Spleen (tissue), 11 donors: ENCODE measurements at regions not wholly inside any gene's neighbourhood (a gene's known extent, or its start where the extent isn't known, plus 50 kb on each side); places are given as distances from the start of the nearest gene placed in this dataset.

Source experiments
- DNase-seq: peaks from one replicate; pipeline ENCODE4 v3.0.0-alpha.2; 2020
- H3K27ac ChIP-seq, 8 donors: fragments of 200-600 bp; sonication (generic) in 7 of 8; 1 replicate in 4 of 8; 2 replicates in 4 of 8; pipeline versions ENCODE4 v1.5.0 to v1.8.0; 2016 to 2021; ENCODE audit warnings: inconsistent platforms in 4 of 8, mild to moderate bottlenecking in 4 of 8, moderate library complexity in 1 of 8
- H3K27me3 ChIP-seq, 7 donors: fragments of 200-600 bp; sonication (generic) in 6 of 7; replicated peaks in 1 of 7; 1 replicate in 4 of 7; 2 replicates in 3 of 7; pipeline versions ENCODE4 v1.5.0 to v1.8.0; 2016 to 2021; ENCODE audit warnings: inconsistent platforms in 3 of 7, mild to moderate bottlenecking in 1 of 7
- H3K36me3 ChIP-seq, 6 donors: fragments of 200-600 bp; sonication (generic) in 5 of 6; 1 replicate in 4 of 6; 2 replicates in 2 of 6; pipeline versions ENCODE4 v1.5.0 to v1.8.0; 2016 to 2021; ENCODE audit warnings: inconsistent platforms in 2 of 6
- H3K4me1 ChIP-seq, 6 donors: fragments of 200-600 bp; sonication (generic) in 5 of 6; 1 replicate in 3 of 6; 2 replicates in 3 of 6; pipeline versions ENCODE4 v1.5.0 to v1.8.0; 2016 to 2021; ENCODE audit warnings: inconsistent platforms in 3 of 6
- H3K4me3 ChIP-seq, 8 donors: fragments of 200-600 bp; sonication (generic) in 7 of 8; 1 replicate in 4 of 8; 2 replicates in 4 of 8; pipeline versions ENCODE4 v1.5.0 to v1.8.0; 2016 to 2021; ENCODE audit warnings: inconsistent platforms in 4 of 8, mild to moderate bottlenecking in 4 of 8, moderate library complexity in 2 of 8
- H3K9me3 ChIP-seq, 8 donors: fragments of 200-600 bp; sonication (generic) in 7 of 8; 1 replicate in 4 of 8; 2 replicates in 4 of 8; pipeline versions ENCODE4 v1.5.0 to v1.8.0; 2016 to 2021; ENCODE audit warnings: inconsistent platforms in 4 of 8
- CTCF ChIP-seq, 11 experiments: fragments of 200-600 bp in 7 of 11; fragments of 450-650 bp in 4 of 11; sonication (generic) in 4 of 11; IDR thresholded peaks in 8 of 11; conservative IDR thresholded peaks in 3 of 11; 1 replicate in 7 of 11; 2 replicates in 4 of 11; pipeline versions ENCODE4 v1.4.0 to v1.8.0; 2016 to 2021; ENCODE audit warnings: antibody characterized with exemption in 11 of 11, inconsistent platforms in 4 of 11, mild to moderate bottlenecking in 1 of 11
- POLR2A ChIP-seq, 3 donors: fragments of 450-650 bp; IDR thresholded peaks; one replicate each; pipeline ENCODE4 v1.5.1; 2017; ENCODE audit warnings: antibody characterized with exemption in 3 of 3, mild to moderate bottlenecking in 1 of 3
- POLR2AphosphoS5 ChIP-seq, 3 donors: sonication (generic); formaldehyde crosslinking; IDR thresholded peaks; one replicate each; pipeline ENCODE4 v1.5.1; 2017; ENCODE audit warnings: antibody characterized with exemption in 3 of 3
- WGBS, 5 donors: extraction: QIAGEN DNeasy Blood & Tissue Kit in 3 of 5; methylation state at CpG; one replicate each; pipeline versions ENCODE4 v1.1.5 to v1.1.7; 2013 to 2018; 5-methylcytosine and 5-hydroxymethylcytosine counted together
- intact Hi-C: fragments of 100-400 bp; cut with DNase I; formaldehyde crosslinking; loops from one replicate; pipeline ENCODE4 v1.15.0; 2023; ENCODE audit warnings: low total_unique reads
- donor health status: healthy with polysubstance abuse.
- donor health status: DM: no; HTN: no; CAD: no; lungs with moderate emphysema.
- donor health status: DM: no; HTN: no; CAD: no.
- donor health status: Bipolar disorder and iron deficiency.
- donor health status: healthy.
- donor health status: DM: no; HTN: no; CAD: no.
- donor health status: DM: yes; HTN: yes; CAD: no.

DNA sequence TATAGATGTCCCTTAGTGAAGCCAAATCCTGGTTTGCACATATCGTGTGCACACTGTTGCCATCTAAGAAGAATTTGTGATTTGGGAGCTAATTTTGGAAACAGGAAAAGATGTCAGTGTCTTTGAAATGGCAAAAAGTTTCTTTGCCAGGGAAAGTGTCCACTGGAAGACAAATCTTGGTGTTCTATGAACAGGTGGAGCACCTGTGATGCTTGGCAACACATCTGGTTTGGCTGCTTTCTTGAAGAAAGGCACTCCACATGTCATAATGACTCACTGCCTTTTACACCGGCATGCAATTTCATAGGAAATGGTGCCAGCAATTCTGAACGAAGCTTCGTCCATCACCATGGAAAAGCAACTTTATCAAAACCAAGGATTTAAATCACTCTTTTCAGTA is 1040.0 kb upstream of the MAP3K7 start:
- H3K4me3 ChIP-seq, result no peak overlapping the region
- H3K9me3 ChIP-seq, result peaks cover 0 to 4% (median 0%) of the 10 kb centered on the region in 8 donors
- no peak for DNase-seq
- 84 to 94% (median 90%) methylated on average over 4 of the region's 4 CpGs for WGBS, 5 donors
- H3K36me3 ChIP-seq, result no peaks in the 10 kb centered on the region
- TF ChIP-seq CTCF (IDR thresholded peaks at IDR 0.05 in 8 of 11, conservative IDR thresholded peaks at IDR 0.05 in 3 of 11) (no peak), POLR2AphosphoS5 (IDR thresholded peaks at IDR 0.05) (no peak), POLR2A (IDR thresholded peaks at IDR 0.05) (no peak)
- no peak overlapping the region for H3K27ac ChIP-seq
- H3K4me1 ChIP-seq, result no peaks in the 10 kb centered on the region
- H3K27me3 ChIP-seq, result no peaks in the 10 kb centered on the region
- intact Hi-C loops, result no loop called here

DNA sequence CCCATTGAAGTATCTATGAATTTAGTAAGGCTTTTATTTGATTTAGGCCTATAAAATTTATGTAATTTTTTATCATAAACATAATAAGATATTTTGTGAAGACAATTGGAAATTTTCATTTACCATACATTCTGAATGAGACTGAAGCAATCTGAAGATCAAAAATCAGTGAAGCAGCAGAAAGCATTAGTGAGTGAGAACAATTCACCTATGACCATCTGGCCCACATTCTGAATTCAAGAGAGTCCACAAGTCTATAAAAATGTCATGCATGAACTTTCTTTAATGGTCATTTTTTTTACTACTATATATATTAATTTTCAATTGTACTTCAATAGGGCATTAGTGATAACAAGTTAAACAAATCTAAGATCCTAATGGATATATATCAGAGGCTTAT is 1026.6 kb upstream of the MAP3K7 start:
- TF ChIP-seq POLR2AphosphoS5 (IDR thresholded peaks at IDR 0.05) (no peak), CTCF (IDR thresholded peaks at IDR 0.05 in 8 of 11, conservative IDR thresholded peaks at IDR 0.05 in 3 of 11) (no peak), POLR2A (IDR thresholded peaks at IDR 0.05) (no peak)
- no peak overlapping the region for H3K27ac ChIP-seq
- intact Hi-C loops, result no loop called here
- no peak overlapping the region for H3K4me3 ChIP-seq
- H3K4me1 ChIP-seq, result no peaks in the 10 kb centered on the region
- no peak for DNase-seq
- H3K9me3 ChIP-seq, result no peaks in the 10 kb centered on the region
- no peaks in the 10 kb centered on the region for H3K36me3 ChIP-seq
- H3K27me3 ChIP-seq, result no peaks in the 10 kb centered on the region

DNA sequence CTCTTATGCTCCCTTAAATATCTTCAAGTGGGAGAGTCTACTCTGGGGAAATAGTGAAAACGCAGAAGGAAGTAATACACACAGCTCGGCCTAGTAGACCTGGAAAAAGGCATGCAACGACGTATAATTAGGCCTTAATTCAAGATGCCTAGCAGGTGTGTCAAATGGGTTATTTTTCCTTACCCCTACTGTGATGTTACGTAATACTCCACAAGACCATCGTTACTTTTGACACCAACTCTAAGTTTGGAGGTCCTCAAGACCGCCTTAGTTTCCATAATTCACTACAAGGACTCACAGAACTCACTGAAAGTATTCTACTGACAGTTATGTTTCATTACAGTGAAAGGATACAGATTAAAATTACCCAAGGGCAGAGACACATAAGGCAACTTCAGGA is 1024.3 kb upstream of the MAP3K7 start:
- Histone ChIP-seq H3K27ac (no peak overlapping the region), H3K9me3 (no peaks in the 10 kb centered on the region), H3K4me1 (no peaks in the 10 kb centered on the region), H3K4me3 (no peak overlapping the region), H3K36me3 (no peaks in the 10 kb centered on the region), H3K27me3 (no peaks in the 10 kb centered on the region)
- no peak for DNase-seq
- 83 to 88% (median 86%) methylated on average over 7 of the region's 7 CpGs for WGBS, 5 donors
- TF ChIP-seq POLR2AphosphoS5 (IDR thresholded peaks at IDR 0.05), result no peak
- TF ChIP-seq CTCF (IDR thresholded peaks at IDR 0.05 in 8 of 11, conservative IDR thresholded peaks at IDR 0.05 in 3 of 11), result no peak
- no peak for TF ChIP-seq POLR2A (IDR thresholded peaks at IDR 0.05)
- intact Hi-C loops, result no loop called here

- Histone ChIP-seq H3K9me3 (no peaks in the 10 kb centered on the region), H3K36me3 (no peaks in the 10 kb centered on the region), H3K27ac (no peak overlapping the region), H3K4me3 (no peak overlapping the region), H3K4me1 (no peaks in the 10 kb centered on the region), H3K27me3 (no peaks in the 10 kb centered on the region)
- 48 to 62% (median 57%) methylated on average over 1 of the region's 1 CpG for WGBS, 5 donors
- intact Hi-C loops, result no loop called here
- TF ChIP-seq POLR2AphosphoS5 (IDR thresholded peaks at IDR 0.05), result no peak
- TF ChIP-seq POLR2A (IDR thresholded peaks at IDR 0.05), result no peak
- no peak for TF ChIP-seq CTCF (IDR thresholded peaks at IDR 0.05 in 8 of 11, conservative IDR thresholded peaks at IDR 0.05 in 3 of 11)
- no peak for DNase-seq
These were observed 1021.6 kb upstream of the MAP3K7 start for GRCh38 chr6:91608428-91608827.
